ENCODE measurements at regions not wholly inside any gene's neighbourhood (a gene's known extent, or its start where the extent isn't known, plus 50 kb on each side); places are given as distances from the start of the nearest gene placed in this dataset.
"Not testable (repeated sequence)": the region's sequence is repeated elsewhere in the genome, so short reads cannot be mapped to it uniquely, and the experiment has no call there.

GRCh38 chr12:131364903-131365820, 345.7 kb upstream of the SFSWAP start:
- Mint-ChIP-seq H3K36me3 (ENCODE audit: low read depth) (no peaks in the 10 kb centered on the region), H3K27ac (no peak overlapping the region), H3K4me3 (no peak overlapping the region), H3K4me1 (ENCODE audit: low read depth) (no peaks in the 10 kb centered on the region), H3K27me3 (peaks cover 2% of the 10 kb centered on the region), H3K9me3 (no peaks in the 10 kb centered on the region)
- intact Hi-C loops (cut with micrococcal nuclease) = no loop called here

- no peak overlapping the region for H3K27ac Mint-ChIP-seq
- intact Hi-C loops (cut with micrococcal nuclease) = no loop called here
- H3K9me3 Mint-ChIP-seq = no peaks in the 10 kb centered on the region
- H3K36me3 Mint-ChIP-seq (ENCODE audit: low read depth) = no peaks in the 10 kb centered on the region
- no peak overlapping the region for H3K4me3 Mint-ChIP-seq
- H3K27me3 Mint-ChIP-seq = peaks cover 2% of the 10 kb centered on the region
- no peaks in the 10 kb centered on the region for H3K4me1 Mint-ChIP-seq (ENCODE audit: low read depth)
Observed at GRCh38 chr12:131365821-131366260, 345.0 kb upstream of the SFSWAP start.

DNA sequence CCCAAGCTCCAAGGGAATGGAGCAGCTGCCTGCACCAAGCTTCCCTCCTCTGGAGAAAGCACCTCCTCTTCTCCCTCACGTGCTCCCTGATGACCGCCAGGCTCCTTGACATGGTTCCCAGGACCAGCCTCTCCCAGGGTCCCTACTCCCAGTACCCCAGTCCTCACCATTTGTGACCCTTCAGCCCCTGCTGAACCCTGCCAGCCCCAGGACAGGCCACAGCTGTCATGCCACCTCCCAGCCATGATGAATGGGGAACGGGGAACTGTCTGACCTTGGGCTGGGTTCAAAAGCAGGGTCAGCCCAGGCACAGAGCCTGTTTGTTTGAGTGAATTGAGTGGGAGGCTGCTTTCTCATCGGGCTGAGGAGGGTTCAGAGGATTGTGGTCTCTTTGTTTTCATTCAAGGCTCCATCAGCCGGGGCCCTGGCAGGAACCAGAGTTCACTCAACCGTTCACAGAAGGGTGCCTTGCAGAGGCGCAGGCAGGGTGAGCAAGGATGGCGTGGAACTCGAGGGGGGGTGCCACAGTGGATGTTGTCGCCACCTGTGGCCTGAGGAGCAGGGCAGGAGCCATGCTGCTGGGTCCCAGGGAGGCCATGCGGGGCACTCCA, 344.5 kb upstream of the SFSWAP start:
- H3K4me3 Mint-ChIP-seq = no peak overlapping the region
- no peaks in the 10 kb centered on the region for H3K36me3 Mint-ChIP-seq (ENCODE audit: low read depth)
- H3K9me3 Mint-ChIP-seq = no peaks in the 10 kb centered on the region
- peaks cover 2% of the 10 kb centered on the region for H3K27me3 Mint-ChIP-seq
- no peaks in the 10 kb centered on the region for H3K4me1 Mint-ChIP-seq (ENCODE audit: low read depth)
- intact Hi-C loops (cut with micrococcal nuclease) = no loop called here
- H3K27ac Mint-ChIP-seq = no peak overlapping the region

DNA sequence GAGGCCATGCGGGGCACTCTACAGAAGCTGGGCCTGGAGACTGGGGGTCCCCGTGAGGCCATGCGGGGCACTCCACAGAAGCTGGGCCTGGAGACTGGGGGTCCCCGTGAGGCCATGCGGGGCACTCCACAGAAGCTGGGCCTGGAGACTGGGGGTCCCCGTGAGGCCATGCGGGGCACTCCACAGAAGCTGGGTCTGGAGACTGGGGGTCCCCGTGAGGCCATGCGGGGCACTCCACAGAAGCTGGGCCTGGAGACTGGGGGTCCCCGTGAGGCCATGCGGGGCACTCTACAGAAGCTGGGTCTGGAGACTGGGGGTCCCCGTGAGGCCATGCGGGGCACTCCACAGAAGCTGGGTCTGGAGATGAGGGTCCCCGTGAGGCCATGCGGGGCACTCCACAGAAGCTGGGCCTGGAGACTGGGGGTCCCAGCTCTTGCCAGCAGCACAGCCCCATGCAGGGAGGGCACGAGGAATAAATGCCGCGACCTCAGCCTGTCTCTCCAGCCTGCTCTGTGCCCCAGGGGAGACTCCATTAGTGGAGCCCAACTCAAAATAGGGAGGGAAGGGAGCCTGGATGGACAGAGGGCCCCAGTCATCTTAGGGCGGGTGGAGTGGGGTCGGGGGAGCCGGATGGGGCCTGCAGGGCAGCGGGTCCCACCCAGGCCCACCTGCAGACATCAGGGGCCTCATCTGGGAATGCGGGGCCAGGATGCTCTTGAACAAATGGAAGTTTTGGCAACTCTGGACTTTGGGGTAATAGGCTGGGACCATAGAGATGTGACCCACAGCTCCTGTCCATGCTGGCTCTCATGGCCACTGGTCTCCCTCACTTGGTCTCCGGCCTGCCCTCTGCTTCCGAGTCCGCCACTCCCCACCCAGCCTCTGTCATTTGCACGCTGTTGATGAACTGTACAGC, 343.6 kb upstream of the SFSWAP start:
- intact Hi-C loops (cut with micrococcal nuclease); H3K4me1 Mint-ChIP-seq (ENCODE audit: low read depth); H3K27ac Mint-ChIP-seq; H3K9me3 Mint-ChIP-seq; H3K4me3 Mint-ChIP-seq; H3K36me3 Mint-ChIP-seq (ENCODE audit: low read depth); H3K27me3 Mint-ChIP-seq: not testable (repeated sequence)

DNA sequence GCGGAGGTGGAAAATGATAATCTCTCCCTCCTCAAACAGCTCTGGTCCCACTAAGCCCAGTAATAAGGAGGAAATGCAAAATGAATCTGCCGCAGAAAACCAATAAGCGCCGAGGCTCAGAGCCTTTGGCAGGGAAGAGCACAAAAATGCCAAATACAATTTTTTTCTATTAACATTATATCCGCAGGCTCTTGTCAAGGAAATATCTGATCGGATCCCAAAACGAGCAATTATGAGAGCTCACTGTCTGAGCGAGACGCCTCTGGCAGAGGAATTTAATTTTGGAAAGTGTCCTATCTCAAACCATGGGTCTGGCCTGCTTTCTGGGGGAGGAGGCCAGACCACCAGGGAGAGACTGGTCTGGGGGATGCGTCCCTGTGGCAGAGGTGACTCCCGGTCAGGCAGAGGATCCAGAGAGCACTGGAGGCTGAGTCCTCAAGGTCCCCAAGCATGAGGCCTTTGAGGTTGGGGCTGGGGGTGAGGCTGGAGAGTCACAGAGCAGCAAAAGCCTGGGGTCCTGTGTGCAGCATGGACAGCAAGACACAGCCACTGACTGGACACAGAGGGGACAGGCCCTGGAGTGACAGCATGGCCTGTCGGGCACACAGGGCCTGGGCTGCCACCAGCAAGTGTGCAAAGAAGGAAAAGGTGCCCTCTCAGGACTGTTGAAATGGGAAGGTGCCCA, 342.8 kb upstream of the SFSWAP start:
- Mint-ChIP-seq H3K27me3 (peaks cover 2% of the 10 kb centered on the region), H3K4me3 (no peak overlapping the region), H3K27ac (no peak overlapping the region), H3K4me1 (ENCODE audit: low read depth) (no peaks in the 10 kb centered on the region), H3K9me3 (no peaks in the 10 kb centered on the region), H3K36me3 (ENCODE audit: low read depth) (no peaks in the 10 kb centered on the region)
- intact Hi-C loops (cut with micrococcal nuclease) = no loop called here

GRCh38 chr12:131368668-131369071, 342.2 kb upstream of the SFSWAP start:
- no peaks in the 10 kb centered on the region for H3K9me3 Mint-ChIP-seq
- H3K27ac Mint-ChIP-seq = no peak overlapping the region
- no peak overlapping the region for H3K4me3 Mint-ChIP-seq
- H3K27me3 Mint-ChIP-seq = peaks cover 2% of the 10 kb centered on the region
- intact Hi-C loops (cut with micrococcal nuclease) = no loop called here
- no peaks in the 10 kb centered on the region for H3K4me1 Mint-ChIP-seq (ENCODE audit: low read depth)
- no peaks in the 10 kb centered on the region for H3K36me3 Mint-ChIP-seq (ENCODE audit: low read depth)

GRCh38 chr12:131369094-131369845, 341.6 kb upstream of the SFSWAP start:
- Mint-ChIP-seq H3K27ac (no peak overlapping the region), H3K36me3 (ENCODE audit: low read depth) (no peaks in the 10 kb centered on the region), H3K9me3 (no peaks in the 10 kb centered on the region), H3K27me3 (peaks cover 2% of the 10 kb centered on the region), H3K4me3 (no peak overlapping the region), H3K4me1 (ENCODE audit: low read depth) (no peaks in the 10 kb centered on the region)
- intact Hi-C loops (cut with micrococcal nuclease) = no loop called here

DNA sequence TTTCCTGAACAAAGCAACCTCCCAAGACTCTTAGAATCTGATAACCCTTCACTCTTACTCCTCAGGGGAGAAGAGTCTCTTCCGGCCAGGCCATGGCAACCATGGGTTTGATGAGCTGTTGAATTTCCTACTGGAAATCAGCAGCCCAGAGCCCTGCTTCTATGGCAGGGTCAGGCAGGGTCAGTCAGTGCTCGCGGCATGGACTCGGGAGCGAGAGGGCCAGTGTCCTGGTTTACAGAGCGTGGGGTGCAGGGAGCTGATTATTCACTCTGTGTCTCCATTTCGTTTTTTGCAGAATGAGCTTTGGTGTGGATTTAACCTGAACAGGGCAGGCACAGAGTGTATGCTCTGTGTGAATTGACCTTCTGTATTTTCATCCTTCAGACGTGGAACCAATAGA, 340.6 kb upstream of the SFSWAP start:
- Mint-ChIP-seq H3K4me3 (no peak overlapping the region), H3K27me3 (peaks cover 2% of the 10 kb centered on the region), H3K4me1 (ENCODE audit: low read depth) (no peaks in the 10 kb centered on the region), H3K27ac (no peak overlapping the region), H3K9me3 (no peaks in the 10 kb centered on the region), H3K36me3 (ENCODE audit: low read depth) (no peaks in the 10 kb centered on the region)
- intact Hi-C loops (cut with micrococcal nuclease) = no loop called here

- H3K9me3 Mint-ChIP-seq = no peaks in the 10 kb centered on the region
- H3K27ac Mint-ChIP-seq = no peak overlapping the region
Observed at GRCh38 chr12:131370791-131371347, 340.0 kb upstream of the SFSWAP start.

DNA sequence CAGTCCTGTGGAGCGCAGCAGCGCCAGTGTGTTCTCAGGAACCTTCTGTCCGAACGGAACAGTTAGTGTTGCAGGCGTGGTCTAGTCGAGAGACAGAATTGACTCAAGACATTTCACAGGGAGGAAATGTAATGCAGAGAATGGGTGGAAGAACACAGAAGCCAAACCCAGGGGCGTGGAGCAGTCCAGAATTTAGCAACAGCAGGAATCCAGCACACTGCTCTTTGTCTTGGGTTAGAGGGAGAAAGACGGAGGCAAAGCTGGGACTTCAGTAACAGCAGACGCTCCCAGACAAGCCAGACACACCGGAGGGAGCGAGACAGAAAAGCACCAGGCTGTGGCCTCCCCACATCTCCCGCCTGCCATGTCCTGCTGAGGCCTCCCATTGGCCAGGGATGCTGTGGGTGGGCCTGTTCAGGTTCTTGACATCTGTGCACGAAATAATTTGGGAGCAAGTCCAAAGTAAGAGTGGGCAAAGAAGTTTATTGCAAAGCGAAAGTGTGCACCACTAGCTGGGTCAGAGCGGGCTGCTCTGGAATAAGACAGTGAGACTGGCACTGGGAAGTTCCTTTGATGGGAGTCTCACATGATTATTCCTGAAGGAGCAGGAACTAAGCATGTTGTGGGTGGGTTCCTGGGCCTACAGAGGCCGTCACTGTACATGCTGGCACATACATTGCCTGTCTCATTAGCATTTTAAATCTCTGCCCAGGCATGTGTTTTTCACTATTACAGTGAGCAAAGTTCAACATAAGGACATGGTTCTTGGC, 339.3 kb upstream of the SFSWAP start:
- intact Hi-C loops (cut with micrococcal nuclease) = no loop called here
- Mint-ChIP-seq H3K27me3 (peaks cover 2% of the 10 kb centered on the region), H3K4me1 (ENCODE audit: low read depth) (no peaks in the 10 kb centered on the region), H3K9me3 (no peaks in the 10 kb centered on the region), H3K4me3 (no peak overlapping the region), H3K27ac (no peak overlapping the region), H3K36me3 (ENCODE audit: low read depth) (no peaks in the 10 kb centered on the region)

More at GRCh38 chr12:131370791-131371347, 340.0 kb upstream of the SFSWAP start:
- Mint-ChIP-seq H3K27me3 (peaks cover 2% of the 10 kb centered on the region), H3K36me3 (ENCODE audit: low read depth) (no peaks in the 10 kb centered on the region), H3K4me1 (ENCODE audit: low read depth) (no peaks in the 10 kb centered on the region), H3K4me3 (no peak overlapping the region)
- intact Hi-C loops (cut with micrococcal nuclease) = no loop called here

- Mint-ChIP-seq H3K9me3 (no peaks in the 10 kb centered on the region), H3K27ac (no peak overlapping the region), H3K36me3 (ENCODE audit: low read depth) (no peaks in the 10 kb centered on the region), H3K4me1 (ENCODE audit: low read depth) (no peaks in the 10 kb centered on the region), H3K27me3 (peaks cover 2% of the 10 kb centered on the region), H3K4me3 (no peak overlapping the region)
- intact Hi-C loops (cut with micrococcal nuclease) = no loop called here
Observed at GRCh38 chr12:131372171-131372475, 338.8 kb upstream of the SFSWAP start.

- H3K9me3 Mint-ChIP-seq = no peaks in the 10 kb centered on the region
- peaks cover 2% of the 10 kb centered on the region for H3K27me3 Mint-ChIP-seq
- no peak overlapping the region for H3K27ac Mint-ChIP-seq
- no peaks in the 10 kb centered on the region for H3K36me3 Mint-ChIP-seq (ENCODE audit: low read depth)
- intact Hi-C loops (cut with micrococcal nuclease) = no loop called here
- H3K4me3 Mint-ChIP-seq = no peak overlapping the region
- no peaks in the 10 kb centered on the region for H3K4me1 Mint-ChIP-seq (ENCODE audit: low read depth)
Observed at GRCh38 chr12:131372706-131373195, 338.1 kb upstream of the SFSWAP start.

All from dendritic cell treated with granulocyte-macrophage colony-stimulating factor and Interleukin-4, amounts not matched to agents 40 ng/mL and 50 ng/mL, for 4 days (primary cell).